Astrocyte of the spinal cord (primary cell): ENCODE measurements at regions not wholly inside any gene's neighbourhood (a gene's known extent, or its start where the extent isn't known, plus 50 kb on each side); places are given as distances from the start of the nearest gene placed in this dataset.
A peak's percentile ranks its signal among the peaks of the same experiment; 100 is the strongest.

Source experiments
- DNase-seq: peaks from one replicate; pipeline ENCODE4 v3.0.0; 2011; ENCODE audit warnings: low read depth, low spot score
- H3K4me3 ChIP-seq: 2 replicates; pipeline ENCODE4 v1.5.1; 2011; ENCODE audit warnings: low read depth, mild to moderate bottlenecking, low read length, moderate library complexity
- CTCF ChIP-seq: IDR thresholded peaks from 2 replicates; pipeline ENCODE4 v1.5.1; 2012; ENCODE audit warnings: low read depth, mild to moderate bottlenecking, low read length, inconsistent platforms
- in situ Hi-C: cut with HindIII; loops from 2 replicates; pipeline ENCODE4 v1.10.0; 2017; ENCODE audit warnings: low sequenced_read_pairs

GRCh38 chr7:85464042-85464651 lies 277.3 kb upstream of the SEMA3D start:
- DNase-seq, result peak; percentile 19
- in situ Hi-C loops, result no loop called here
- TF ChIP-seq CTCF, result peak; percentile 6
- no peak overlapping the region for H3K4me3 ChIP-seq

GRCh38 chr7:85462671-85463070 lies 275.8 kb upstream of the SEMA3D start:
- no peak for DNase-seq
- no peak overlapping the region for H3K4me3 ChIP-seq
- in situ Hi-C loops, result no loop called here
- TF ChIP-seq CTCF, result no peak

GRCh38 chr7:85457911-85458310 lies 271.1 kb upstream of the SEMA3D start:
- TF ChIP-seq CTCF, result no peak
- in situ Hi-C loops, result no loop called here
- DNase-seq, result no peak
- H3K4me3 ChIP-seq, result no peak overlapping the region

- in situ Hi-C loops, result no loop called here
- DNase-seq, result no peak
- no peak overlapping the region for H3K4me3 ChIP-seq
- no peak for TF ChIP-seq CTCF
Measured at GRCh38 chr7:85456254-85456653, 269.4 kb upstream of the SEMA3D start.

GRCh38 chr7:85454904-85455303 lies 268.0 kb upstream of the SEMA3D start:
- no peak for TF ChIP-seq CTCF

GRCh38 chr7:85452674-85453073 lies 265.8 kb upstream of the SEMA3D start:
- no peak overlapping the region for H3K4me3 ChIP-seq
- DNase-seq, result no peak
- no peak for TF ChIP-seq CTCF
- in situ Hi-C loops, result no loop called here

More at GRCh38 chr7:85454904-85455303, 268.0 kb upstream of the SEMA3D start:
- in situ Hi-C loops, result no loop called here
- no peak overlapping the region for H3K4me3 ChIP-seq
- peak; percentile 21 for DNase-seq
